H9 (cell line): ENCODE measurements at regions not wholly inside any gene's neighbourhood (a gene's known extent, or its start where the extent isn't known, plus 50 kb on each side); places are given as distances from the start of the nearest gene placed in this dataset.

Source experiments
- DNase-seq: peaks from one replicate; pipeline ENCODE4 v3.0.0-alpha.2; 2017
- H2AFZ ChIP-seq: one replicate; pipeline ENCODE4 v1.6.1; 2013; ENCODE audit warnings: mild to moderate bottlenecking, low read length, control low read depth, moderate library complexity
- H2AK5ac ChIP-seq: 2 replicates; pipeline ENCODE4 v1.6.1; 2013; ENCODE audit warnings: low read length, control low read depth, mixed read lengths; ENCODE audit not compliant: insufficient read length
- H2BK120ac ChIP-seq: one replicate; pipeline ENCODE4 v1.6.1; 2013; ENCODE audit warnings: low read depth, mild to moderate bottlenecking, low read length, control low read depth, inconsistent platforms; ENCODE audit not compliant: poor library complexity, severe bottlenecking
- H2BK12ac ChIP-seq: 2 replicates; pipeline ENCODE4 v1.6.1; 2013; ENCODE audit warnings: low read length, control low read depth, mixed read lengths, low read depth; ENCODE audit not compliant: insufficient read length
- H2BK15ac ChIP-seq: 2 replicates; pipeline ENCODE4 v1.6.1; 2013; ENCODE audit warnings: low read depth, low read length, control low read depth
- H2BK20ac ChIP-seq: one replicate; pipeline ENCODE4 v1.6.1; 2013; ENCODE audit warnings: low read depth, mild to moderate bottlenecking, low read length, control low read depth, inconsistent platforms; ENCODE audit not compliant: poor library complexity, severe bottlenecking
- H2BK5ac ChIP-seq: 2 replicates; pipeline ENCODE4 v1.6.1; 2013; ENCODE audit warnings: low read length, control low read depth, mixed read lengths; ENCODE audit not compliant: insufficient read length
- H3K14ac ChIP-seq: 2 replicates; pipeline ENCODE4 v1.6.1; 2013; ENCODE audit warnings: low read length, control low read depth; ENCODE audit not compliant: insufficient read depth
- H3K18ac ChIP-seq: 2 replicates; pipeline ENCODE4 v1.6.1; 2013; ENCODE audit warnings: low read depth, mild to moderate bottlenecking, mixed read lengths, low read length, control low read depth; ENCODE audit not compliant: insufficient read length
- H3K23ac ChIP-seq: 2 replicates; pipeline ENCODE4 v1.6.1; 2013; ENCODE audit warnings: low read length, control low read depth, mixed read lengths, low read depth; ENCODE audit not compliant: insufficient read length
- H3K23me2 ChIP-seq: 2 replicates; pipeline ENCODE4 v1.6.1; 2013; ENCODE audit warnings: low read depth, mild to moderate bottlenecking, mixed read lengths, low read length, control low read depth; ENCODE audit not compliant: insufficient read length, poor library complexity, severe bottlenecking
- H3K27ac ChIP-seq: 2 replicates; pipeline ENCODE4 v1.5.1; 2013; ENCODE audit warnings: low read length, control low read depth, mixed read lengths, low read depth; ENCODE audit not compliant: insufficient read length
- H3K27me3 ChIP-seq: 2 replicates; pipeline ENCODE4 v1.6.1; 2013; ENCODE audit warnings: low read length, control low read depth, inconsistent platforms; ENCODE audit not compliant: insufficient read depth
- H3K4ac ChIP-seq: 2 replicates; pipeline ENCODE4 v1.6.1; 2013; ENCODE audit warnings: low read depth, mild to moderate bottlenecking, control low read depth, inconsistent platforms, low read length, moderate library complexity
- H3K4me1 ChIP-seq: 2 replicates; pipeline ENCODE4 v1.6.1; 2013; ENCODE audit warnings: low read length, control low read depth, inconsistent platforms; ENCODE audit not compliant: insufficient read depth
- H3K4me2 ChIP-seq: 2 replicates; pipeline ENCODE4 v1.6.1; 2013; ENCODE audit warnings: low read length, control low read depth, mixed read lengths; ENCODE audit not compliant: insufficient read length, insufficient read depth
- H3K56ac ChIP-seq: 2 replicates; pipeline ENCODE4 v1.6.1; 2013; ENCODE audit warnings: low read depth, mild to moderate bottlenecking, mixed read lengths, low read length, control low read depth; ENCODE audit not compliant: insufficient read length
- H3K79me1 ChIP-seq: 2 replicates; pipeline ENCODE4 v1.6.1; 2013; ENCODE audit warnings: low read depth, mild to moderate bottlenecking, moderate library complexity, low read length, control low read depth, inconsistent platforms; ENCODE audit not compliant: insufficient read depth, poor library complexity, severe bottlenecking
- H3K79me2 ChIP-seq: 2 replicates; pipeline ENCODE4 v1.6.1; 2013; ENCODE audit warnings: low read length, control low read depth, inconsistent platforms; ENCODE audit not compliant: insufficient read depth
- H3K9ac ChIP-seq: 2 replicates; pipeline ENCODE4 v1.6.1; 2013; ENCODE audit warnings: low read length, control low read depth, mixed read lengths; ENCODE audit not compliant: insufficient read length; ENCODE audit errors: extremely low read depth
- H3K9me3 ChIP-seq: one replicate; pipeline ENCODE4 v1.6.1; 2013; ENCODE audit warnings: low read depth, low read length, inconsistent platforms; ENCODE audit not compliant: control insufficient read depth
- H3T11ph ChIP-seq: one replicate; pipeline ENCODE4 v1.6.1; 2013; ENCODE audit warnings: mild to moderate bottlenecking, low read length, control low read depth, inconsistent platforms
- H4K20me1 ChIP-seq: one replicate; pipeline ENCODE4 v1.6.1; 2013; ENCODE audit not compliant: control insufficient read depth, insufficient read length, insufficient read depth
- H4K5ac ChIP-seq: 2 replicates; pipeline ENCODE4 v1.6.1; 2013; ENCODE audit warnings: low read depth, mild to moderate bottlenecking, mixed read lengths, low read length, control low read depth; ENCODE audit not compliant: insufficient read length
- H4K8ac ChIP-seq: replicated peaks from 2 replicates; pipeline ENCODE4 v1.6.1; 2013; ENCODE audit warnings: low read length, control low read depth, mixed read lengths, low read depth; ENCODE audit not compliant: insufficient read length
- H4K91ac ChIP-seq: 2 replicates; pipeline ENCODE4 v1.6.1; 2013; ENCODE audit warnings: low read depth, mild to moderate bottlenecking, moderate library complexity, mixed read lengths, low read length, control low read depth; ENCODE audit not compliant: insufficient read length
- H3K27ac Mint-ChIP-seq, 3 experiments: 2 replicates in 2 of 3; 3 replicates in 1 of 3; pipeline ENCODE4 v1.8.0; 2020 to 2021; ENCODE audit warnings: mixed read lengths in 3 of 3, mild to moderate bottlenecking in 1 of 3, moderate library complexity in 1 of 3
- H3K27me3 Mint-ChIP-seq: 2 replicates; pipeline ENCODE4 v1.8.0; 2021; ENCODE audit warnings: low read depth, mild to moderate bottlenecking, moderate library complexity, mixed read lengths
- H3K36me3 Mint-ChIP-seq, 3 experiments: 2 replicates in 2 of 3; 3 replicates in 1 of 3; pipeline ENCODE4 v1.8.0; 2020 to 2021; ENCODE audit warnings: low read depth in 3 of 3, mixed read lengths in 3 of 3; ENCODE audit not compliant: insufficient read depth in 1 of 3
- H3K4me1 Mint-ChIP-seq, 2 experiments: 2 replicates each; pipeline ENCODE4 v1.8.0; 2020; ENCODE audit warnings: mixed read lengths in 2 of 2
- H3K4me3 Mint-ChIP-seq, 2 experiments: 2 replicates in 1 of 2; 3 replicates in 1 of 2; pipeline ENCODE4 v1.8.0; 2020 to 2021; ENCODE audit warnings: mild to moderate bottlenecking in 2 of 2, mixed read lengths in 2 of 2, moderate library complexity in 1 of 2
- H3K9me3 Mint-ChIP-seq, 2 experiments: 2 replicates in 1 of 2; 3 replicates in 1 of 2; pipeline ENCODE4 v1.8.0; 2020; ENCODE audit warnings: mild to moderate bottlenecking in 2 of 2, mixed read lengths in 2 of 2, moderate library complexity in 1 of 2
- WGBS: extraction: QIAGEN DNeasy Blood & Tissue Kit; methylation state at CpG from one replicate; pipeline ENCODE4 v1.1.7; 2013; ENCODE audit warnings: missing lambda C conversion rate, low lambda C conversion rate, mixed read lengths; ENCODE audit not compliant: insufficient read length; ENCODE audit errors: extremely low coverage; 5-methylcytosine and 5-hydroxymethylcytosine counted together
- TF ChIP-seq, protein P1 (sequence below): fragments of 200-600 bp; sonication (generic); conservative IDR thresholded peaks from 3 replicates; pipeline ENCODE4 v1.8.0; 2021; ENCODE audit warnings: antibody characterized with exemption, mild to moderate bottlenecking

- Histone ChIP-seq H2AK5ac (no peak overlapping the region), H2BK120ac (no peak overlapping the region)
Measured at GRCh38 chr9:15059003-15059402, 148.8 kb upstream of the FREM1 start.

More at GRCh38 chr9:15059003-15059402, 148.8 kb upstream of the FREM1 start:
- Histone ChIP-seq H3T11ph (no peak overlapping the region), H2AFZ (no peak overlapping the region), H3K79me1 (no peaks in the 10 kb centered on the region), H3K79me2 (no peaks in the 10 kb centered on the region), H2BK15ac (no peak overlapping the region), H4K91ac (no peak overlapping the region), H3K9me3 (no peaks in the 10 kb centered on the region), H2BK12ac (no peak overlapping the region), H2BK5ac (no peak overlapping the region), H3K56ac (no peak overlapping the region), H3K27ac (no peak overlapping the region), H2BK20ac (no peak overlapping the region), H3K4me2 (no peak overlapping the region), H3K27me3 (no peaks in the 10 kb centered on the region), H3K23me2 (no peaks in the 10 kb centered on the region), H3K14ac (no peak overlapping the region), H4K8ac (no peak overlapping the region), H3K9ac (no peak overlapping the region), H3K4me1 (no peaks in the 10 kb centered on the region), H4K20me1 (no peaks in the 10 kb centered on the region), H4K5ac (no peak overlapping the region), H3K4ac (no peak overlapping the region), H3K18ac (no peak overlapping the region), H3K23ac (no peak overlapping the region)
- H3K4me3 Mint-ChIP-seq, result no peak overlapping the region
- H3K27ac Mint-ChIP-seq, result no peak overlapping the region
- no peaks in the 10 kb centered on the region for H3K27me3 Mint-ChIP-seq
- H3K9me3 Mint-ChIP-seq, result no peaks in the 10 kb centered on the region
- peaks cover 2 to 5% of the 10 kb centered on the region in 2 experiments; a peak in 3 of 4 replicates for H3K4me1 Mint-ChIP-seq
- no peak for DNase-seq
- TF ChIP-seq, protein P1, sequence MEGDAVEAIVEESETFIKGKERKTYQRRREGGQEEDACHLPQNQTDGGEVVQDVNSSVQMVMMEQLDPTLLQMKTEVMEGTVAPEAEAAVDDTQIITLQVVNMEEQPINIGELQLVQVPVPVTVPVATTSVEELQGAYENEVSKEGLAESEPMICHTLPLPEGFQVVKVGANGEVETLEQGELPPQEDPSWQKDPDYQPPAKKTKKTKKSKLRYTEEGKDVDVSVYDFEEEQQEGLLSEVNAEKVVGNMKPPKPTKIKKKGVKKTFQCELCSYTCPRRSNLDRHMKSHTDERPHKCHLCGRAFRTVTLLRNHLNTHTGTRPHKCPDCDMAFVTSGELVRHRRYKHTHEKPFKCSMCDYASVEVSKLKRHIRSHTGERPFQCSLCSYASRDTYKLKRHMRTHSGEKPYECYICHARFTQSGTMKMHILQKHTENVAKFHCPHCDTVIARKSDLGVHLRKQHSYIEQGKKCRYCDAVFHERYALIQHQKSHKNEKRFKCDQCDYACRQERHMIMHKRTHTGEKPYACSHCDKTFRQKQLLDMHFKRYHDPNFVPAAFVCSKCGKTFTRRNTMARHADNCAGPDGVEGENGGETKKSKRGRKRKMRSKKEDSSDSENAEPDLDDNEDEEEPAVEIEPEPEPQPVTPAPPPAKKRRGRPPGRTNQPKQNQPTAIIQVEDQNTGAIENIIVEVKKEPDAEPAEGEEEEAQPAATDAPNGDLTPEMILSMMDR, result no peak
- no CpG with 5 or more reads among the region's 1 CpG for WGBS
- H3K36me3 Mint-ChIP-seq, result no peaks in the 10 kb centered on the region
